Natural killer cell (primary cell): ENCODE measurements at regions not wholly inside any gene's neighbourhood (a gene's known extent, or its start where the extent isn't known, plus 50 kb on each side); places are given as distances from the start of the nearest gene placed in this dataset.
A peak's percentile ranks its signal among the peaks of the same experiment; 100 is the strongest.

ENCODE experiments used
- ATAC-seq, 3 donors: fragments of 150-1000 bp in 2 of 3; fragments of 200-7000 bp in 1 of 3; cut with Tn5 transposase; 1 replicate in 1 of 3; 2 replicates in 2 of 3; pipeline ENCODE4 v1.10.0; 2021; ENCODE audit warnings: mild to moderate bottlenecking in 2 of 3, moderate library complexity in 2 of 3
- DNase-seq, 2 donors: peaks; one replicate each; pipeline versions ENCODE4 v3.0.0 to v3.0.0-alpha.2; 2013 to 2021; ENCODE audit warnings: mixed read lengths in 1 of 2
- H3K27ac ChIP-seq: one replicate; pipeline ENCODE4 v1.5.1; 2013; ENCODE audit warnings: mild to moderate bottlenecking, low read length
- H3K27me3 ChIP-seq: one replicate; pipeline ENCODE4 v1.6.1; 2013; ENCODE audit warnings: low read length; ENCODE audit not compliant: control insufficient read depth, insufficient read depth
- H3K36me3 ChIP-seq: one replicate; pipeline ENCODE4 v1.6.1; 2013; ENCODE audit warnings: low read length; ENCODE audit not compliant: control insufficient read depth, insufficient read depth
- H3K4me1 ChIP-seq: one replicate; pipeline ENCODE4 v1.6.1; 2013; ENCODE audit warnings: low read length; ENCODE audit not compliant: control insufficient read depth, insufficient read depth
- H3K4me3 ChIP-seq: one replicate; pipeline ENCODE4 v1.5.1; 2013; ENCODE audit warnings: low read length
- H3K9me3 ChIP-seq: one replicate; pipeline ENCODE4 v1.6.1; 2013; ENCODE audit warnings: low read length; ENCODE audit not compliant: control insufficient read depth, insufficient read depth
- H3K27ac Mint-ChIP-seq, 2 donors: one replicate each; pipeline ENCODE4 v1.8.0; 2022; ENCODE audit warnings: mild to moderate bottlenecking in 2 of 2, mixed read lengths in 2 of 2, moderate library complexity in 1 of 2
- H3K27me3 Mint-ChIP-seq, 2 donors: one replicate each; pipeline ENCODE4 v1.8.0; 2022; ENCODE audit warnings: low read depth in 2 of 2, mixed read lengths in 2 of 2
- H3K36me3 Mint-ChIP-seq: one replicate; pipeline ENCODE4 v1.8.0; 2022; ENCODE audit warnings: mixed read lengths
- H3K4me1 Mint-ChIP-seq, 2 donors: one replicate each; pipeline ENCODE4 v1.8.0; 2022; ENCODE audit warnings: mixed read lengths in 2 of 2
- H3K4me3 Mint-ChIP-seq: one replicate; pipeline ENCODE4 v1.8.0; 2022; ENCODE audit warnings: mild to moderate bottlenecking, moderate library complexity, mixed read lengths
- H3K9me3 Mint-ChIP-seq, 2 donors: one replicate each; pipeline ENCODE4 v1.8.0; 2022; ENCODE audit warnings: mixed read lengths in 2 of 2
- WGBS: methylation state at CpG from one replicate; pipeline ENCODE4 v1.1.7; 2013; ENCODE audit warnings: missing lambda C conversion rate; ENCODE audit not compliant: insufficient coverage; 5-methylcytosine and 5-hydroxymethylcytosine counted together
- intact Hi-C: fragments of 100-400 bp; cut with micrococcal nuclease; formaldehyde crosslinking; loops from one replicate; pipeline ENCODE4 v1.14.2; 2022
- TF ChIP-seq, protein P1 (sequence below): fragments of 200-600 bp; IDR thresholded peaks from one replicate; pipeline ENCODE4 v1.8.0; 2022; ENCODE audit warnings: antibody characterized with exemption

DNA sequence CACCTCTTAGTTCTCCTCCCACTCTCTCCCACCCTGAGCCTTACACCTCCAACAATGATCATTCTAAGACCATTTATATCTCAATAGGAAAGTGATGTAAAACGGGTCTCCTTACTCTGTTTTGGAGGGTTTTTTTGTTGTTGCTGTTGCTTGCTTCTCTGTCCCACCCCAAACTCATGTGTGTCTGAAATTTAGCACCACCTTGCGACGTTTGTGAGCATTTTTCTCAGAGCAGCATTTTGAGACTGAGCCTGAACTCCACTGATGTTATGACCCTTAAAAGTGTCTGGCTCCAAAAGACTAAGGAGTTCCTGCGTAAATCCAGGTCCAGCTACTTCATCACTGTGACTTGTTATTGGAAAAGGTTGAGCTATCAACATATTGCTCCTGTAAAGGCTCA lies 155.0 kb downstream of the DAD1 start:
- H3K4me1 ChIP-seq = peaks cover 47% of the 10 kb centered on the region
- no peaks in the 10 kb centered on the region for H3K27me3 Mint-ChIP-seq
- H3K36me3 Mint-ChIP-seq = no peaks in the 10 kb centered on the region
- peak overlapping the region; percentile 78 for H3K27ac ChIP-seq
- TF ChIP-seq, protein P1, sequence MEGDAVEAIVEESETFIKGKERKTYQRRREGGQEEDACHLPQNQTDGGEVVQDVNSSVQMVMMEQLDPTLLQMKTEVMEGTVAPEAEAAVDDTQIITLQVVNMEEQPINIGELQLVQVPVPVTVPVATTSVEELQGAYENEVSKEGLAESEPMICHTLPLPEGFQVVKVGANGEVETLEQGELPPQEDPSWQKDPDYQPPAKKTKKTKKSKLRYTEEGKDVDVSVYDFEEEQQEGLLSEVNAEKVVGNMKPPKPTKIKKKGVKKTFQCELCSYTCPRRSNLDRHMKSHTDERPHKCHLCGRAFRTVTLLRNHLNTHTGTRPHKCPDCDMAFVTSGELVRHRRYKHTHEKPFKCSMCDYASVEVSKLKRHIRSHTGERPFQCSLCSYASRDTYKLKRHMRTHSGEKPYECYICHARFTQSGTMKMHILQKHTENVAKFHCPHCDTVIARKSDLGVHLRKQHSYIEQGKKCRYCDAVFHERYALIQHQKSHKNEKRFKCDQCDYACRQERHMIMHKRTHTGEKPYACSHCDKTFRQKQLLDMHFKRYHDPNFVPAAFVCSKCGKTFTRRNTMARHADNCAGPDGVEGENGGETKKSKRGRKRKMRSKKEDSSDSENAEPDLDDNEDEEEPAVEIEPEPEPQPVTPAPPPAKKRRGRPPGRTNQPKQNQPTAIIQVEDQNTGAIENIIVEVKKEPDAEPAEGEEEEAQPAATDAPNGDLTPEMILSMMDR = no peak
- peak in 1 of 3 donors; percentile 30 for ATAC-seq
- H3K36me3 ChIP-seq = no peaks in the 10 kb centered on the region
- H3K4me3 Mint-ChIP-seq = peak overlapping the region; percentile 71
- WGBS = 92% methylated on average over 3 of the region's 4 CpGs
- H3K4me3 ChIP-seq = no peak overlapping the region
- no peaks in the 10 kb centered on the region for H3K9me3 Mint-ChIP-seq
- intact Hi-C loops = loop anchor here (2.0 kb wide), 2 partner anchors 15 to 39 kb away; no protein-coding TSS in a partner anchor
- H3K4me1 Mint-ChIP-seq = peaks cover 61 to 70% of the 10 kb centered on the region in 2 donors
- no peaks in the 10 kb centered on the region for H3K27me3 ChIP-seq
- DNase-seq = no peak
- no peaks in the 10 kb centered on the region for H3K9me3 ChIP-seq
- H3K27ac Mint-ChIP-seq = peak overlapping the region; percentile 89 to 93

DNA sequence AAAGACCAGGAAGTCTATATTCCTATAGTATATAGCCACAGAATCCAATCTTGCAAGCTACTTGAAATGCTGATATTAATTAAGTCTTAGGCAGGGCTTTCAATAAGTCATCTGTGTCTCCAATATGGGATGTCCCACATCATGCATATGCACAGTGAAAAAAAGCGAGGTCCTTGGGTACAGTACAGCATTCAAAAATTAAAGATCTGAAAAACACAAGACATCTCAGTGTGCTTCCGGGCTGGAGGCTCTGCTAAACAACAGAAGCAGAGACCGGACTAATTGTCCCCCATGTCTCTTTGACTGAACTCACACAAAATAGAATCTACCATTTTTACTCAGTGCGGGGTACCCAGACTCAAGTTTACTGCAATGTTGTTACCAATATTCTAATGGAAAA lies 156.0 kb downstream of the DAD1 start:
- Histone ChIP-seq H3K27ac (no peak overlapping the region), H3K9me3 (no peaks in the 10 kb centered on the region), H3K27me3 (no peaks in the 10 kb centered on the region), H3K4me3 (no peak overlapping the region), H3K36me3 (no peaks in the 10 kb centered on the region), H3K4me1 (peaks cover 54% of the 10 kb centered on the region)
- Mint-ChIP-seq H3K36me3 (no peaks in the 10 kb centered on the region), H3K27ac (peak overlapping the region; percentile 89 to 93), H3K4me3 (peak overlapping the region; percentile 62), H3K27me3 (no peaks in the 10 kb centered on the region), H3K4me1 (peaks cover 63 to 73% of the 10 kb centered on the region in 2 donors), H3K9me3 (no peaks in the 10 kb centered on the region)
- ATAC-seq (no peak), DNase-seq (no peak)
- TF ChIP-seq, protein P1 = no peak
- 39% methylated on average over 3 of the region's 4 CpGs for WGBS
- intact Hi-C loops = loop anchor here (2.0 kb wide), 1 partner anchor 14 kb away; no protein-coding TSS in a partner anchor

DNA sequence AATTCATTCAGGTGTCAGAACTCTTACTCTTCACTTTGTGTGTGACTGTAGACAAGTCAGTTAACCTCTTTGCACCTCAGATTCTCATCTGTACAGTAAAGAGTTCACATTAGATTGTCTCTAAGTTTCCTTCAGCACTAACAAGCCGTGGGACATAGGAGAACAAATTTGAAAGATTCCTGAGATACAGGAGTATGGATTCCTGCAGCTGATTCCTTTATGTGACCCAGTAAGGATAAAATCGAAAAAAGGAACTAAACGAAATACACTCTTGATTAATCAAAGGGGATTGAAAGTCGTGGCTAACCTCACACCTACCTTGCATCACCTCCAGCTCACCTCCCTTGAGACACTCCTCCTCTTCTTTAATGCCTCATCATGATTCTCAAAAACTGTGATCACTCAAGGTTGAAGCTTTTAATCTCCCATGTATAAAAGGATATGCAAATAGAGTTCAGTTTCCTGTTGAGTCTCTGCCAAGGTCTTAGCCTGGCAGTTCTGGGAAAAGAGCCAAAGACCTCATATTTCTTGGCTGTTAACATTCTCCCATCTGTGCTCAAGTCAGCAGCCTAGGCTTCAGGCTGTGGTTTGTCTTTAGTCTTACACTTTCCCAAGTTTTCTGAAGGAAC lies 156.6 kb downstream of the DAD1 start:
- no peak for DNase-seq
- Histone ChIP-seq H3K4me1 (peaks cover 58% of the 10 kb centered on the region), H3K36me3 (no peaks in the 10 kb centered on the region), H3K27me3 (no peaks in the 10 kb centered on the region), H3K27ac (no peak overlapping the region), H3K9me3 (no peaks in the 10 kb centered on the region), H3K4me3 (no peak overlapping the region)
- Mint-ChIP-seq H3K36me3 (no peaks in the 10 kb centered on the region), H3K9me3 (no peaks in the 10 kb centered on the region), H3K27me3 (no peaks in the 10 kb centered on the region), H3K27ac (peak overlapping the region; percentile 89 to 93), H3K4me3 (peak overlapping the region; percentile 62), H3K4me1 (peaks cover 69 to 79% of the 10 kb centered on the region in 2 donors)
- no peak for ATAC-seq
- 12% methylated on average over 3 of the region's 4 CpGs for WGBS
- TF ChIP-seq, protein P1 = no peak
- intact Hi-C loops = loop anchor here (2.0 kb wide), 1 partner anchor 14 kb away; no protein-coding TSS in a partner anchor
